H9 (cell line): ENCODE measurements at regions not wholly inside any gene's neighbourhood (a gene's known extent, or its start where the extent isn't known, plus 50 kb on each side); places are given as distances from the start of the nearest gene placed in this dataset.

Experiments
- DNase-seq: peaks from one replicate; pipeline ENCODE4 v3.0.0-alpha.2; 2017
- H2AFZ ChIP-seq: one replicate; pipeline ENCODE4 v1.6.1; 2013; ENCODE audit warnings: mild to moderate bottlenecking, low read length, control low read depth, moderate library complexity
- H2AK5ac ChIP-seq: 2 replicates; pipeline ENCODE4 v1.6.1; 2013; ENCODE audit warnings: low read length, control low read depth, mixed read lengths; ENCODE audit not compliant: insufficient read length
- H2BK120ac ChIP-seq: one replicate; pipeline ENCODE4 v1.6.1; 2013; ENCODE audit warnings: low read depth, mild to moderate bottlenecking, low read length, control low read depth, inconsistent platforms; ENCODE audit not compliant: poor library complexity, severe bottlenecking
- H2BK12ac ChIP-seq: 2 replicates; pipeline ENCODE4 v1.6.1; 2013; ENCODE audit warnings: low read length, control low read depth, mixed read lengths, low read depth; ENCODE audit not compliant: insufficient read length
- H2BK15ac ChIP-seq: 2 replicates; pipeline ENCODE4 v1.6.1; 2013; ENCODE audit warnings: low read depth, low read length, control low read depth
- H2BK20ac ChIP-seq: one replicate; pipeline ENCODE4 v1.6.1; 2013; ENCODE audit warnings: low read depth, mild to moderate bottlenecking, low read length, control low read depth, inconsistent platforms; ENCODE audit not compliant: poor library complexity, severe bottlenecking
- H2BK5ac ChIP-seq: 2 replicates; pipeline ENCODE4 v1.6.1; 2013; ENCODE audit warnings: low read length, control low read depth, mixed read lengths; ENCODE audit not compliant: insufficient read length
- H3K14ac ChIP-seq: 2 replicates; pipeline ENCODE4 v1.6.1; 2013; ENCODE audit warnings: low read length, control low read depth; ENCODE audit not compliant: insufficient read depth
- H3K18ac ChIP-seq: 2 replicates; pipeline ENCODE4 v1.6.1; 2013; ENCODE audit warnings: low read depth, mild to moderate bottlenecking, mixed read lengths, low read length, control low read depth; ENCODE audit not compliant: insufficient read length
- H3K23ac ChIP-seq: 2 replicates; pipeline ENCODE4 v1.6.1; 2013; ENCODE audit warnings: low read length, control low read depth, mixed read lengths, low read depth; ENCODE audit not compliant: insufficient read length
- H3K23me2 ChIP-seq: 2 replicates; pipeline ENCODE4 v1.6.1; 2013; ENCODE audit warnings: low read depth, mild to moderate bottlenecking, mixed read lengths, low read length, control low read depth; ENCODE audit not compliant: insufficient read length, poor library complexity, severe bottlenecking
- H3K27ac ChIP-seq: 2 replicates; pipeline ENCODE4 v1.5.1; 2013; ENCODE audit warnings: low read length, control low read depth, mixed read lengths, low read depth; ENCODE audit not compliant: insufficient read length
- H3K27me3 ChIP-seq: 2 replicates; pipeline ENCODE4 v1.6.1; 2013; ENCODE audit warnings: low read length, control low read depth, inconsistent platforms; ENCODE audit not compliant: insufficient read depth
- H3K4ac ChIP-seq: 2 replicates; pipeline ENCODE4 v1.6.1; 2013; ENCODE audit warnings: low read depth, mild to moderate bottlenecking, control low read depth, inconsistent platforms, low read length, moderate library complexity
- H3K4me1 ChIP-seq: 2 replicates; pipeline ENCODE4 v1.6.1; 2013; ENCODE audit warnings: low read length, control low read depth, inconsistent platforms; ENCODE audit not compliant: insufficient read depth
- H3K4me2 ChIP-seq: 2 replicates; pipeline ENCODE4 v1.6.1; 2013; ENCODE audit warnings: low read length, control low read depth, mixed read lengths; ENCODE audit not compliant: insufficient read length, insufficient read depth
- H3K56ac ChIP-seq: 2 replicates; pipeline ENCODE4 v1.6.1; 2013; ENCODE audit warnings: low read depth, mild to moderate bottlenecking, mixed read lengths, low read length, control low read depth; ENCODE audit not compliant: insufficient read length
- H3K79me1 ChIP-seq: 2 replicates; pipeline ENCODE4 v1.6.1; 2013; ENCODE audit warnings: low read depth, mild to moderate bottlenecking, moderate library complexity, low read length, control low read depth, inconsistent platforms; ENCODE audit not compliant: insufficient read depth, poor library complexity, severe bottlenecking
- H3K79me2 ChIP-seq: 2 replicates; pipeline ENCODE4 v1.6.1; 2013; ENCODE audit warnings: low read length, control low read depth, inconsistent platforms; ENCODE audit not compliant: insufficient read depth
- H3K9ac ChIP-seq: 2 replicates; pipeline ENCODE4 v1.6.1; 2013; ENCODE audit warnings: low read length, control low read depth, mixed read lengths; ENCODE audit not compliant: insufficient read length; ENCODE audit errors: extremely low read depth
- H3K9me3 ChIP-seq: one replicate; pipeline ENCODE4 v1.6.1; 2013; ENCODE audit warnings: low read depth, low read length, inconsistent platforms; ENCODE audit not compliant: control insufficient read depth
- H3T11ph ChIP-seq: one replicate; pipeline ENCODE4 v1.6.1; 2013; ENCODE audit warnings: mild to moderate bottlenecking, low read length, control low read depth, inconsistent platforms
- H4K20me1 ChIP-seq: one replicate; pipeline ENCODE4 v1.6.1; 2013; ENCODE audit not compliant: control insufficient read depth, insufficient read length, insufficient read depth
- H4K5ac ChIP-seq: 2 replicates; pipeline ENCODE4 v1.6.1; 2013; ENCODE audit warnings: low read depth, mild to moderate bottlenecking, mixed read lengths, low read length, control low read depth; ENCODE audit not compliant: insufficient read length
- H4K8ac ChIP-seq: replicated peaks from 2 replicates; pipeline ENCODE4 v1.6.1; 2013; ENCODE audit warnings: low read length, control low read depth, mixed read lengths, low read depth; ENCODE audit not compliant: insufficient read length
- H4K91ac ChIP-seq: 2 replicates; pipeline ENCODE4 v1.6.1; 2013; ENCODE audit warnings: low read depth, mild to moderate bottlenecking, moderate library complexity, mixed read lengths, low read length, control low read depth; ENCODE audit not compliant: insufficient read length
- H3K27ac Mint-ChIP-seq, 3 experiments: 2 replicates in 2 of 3; 3 replicates in 1 of 3; pipeline ENCODE4 v1.8.0; 2020 to 2021; ENCODE audit warnings: mixed read lengths in 3 of 3, mild to moderate bottlenecking in 1 of 3, moderate library complexity in 1 of 3
- H3K27me3 Mint-ChIP-seq: 2 replicates; pipeline ENCODE4 v1.8.0; 2021; ENCODE audit warnings: low read depth, mild to moderate bottlenecking, moderate library complexity, mixed read lengths
- H3K36me3 Mint-ChIP-seq, 3 experiments: 2 replicates in 2 of 3; 3 replicates in 1 of 3; pipeline ENCODE4 v1.8.0; 2020 to 2021; ENCODE audit warnings: low read depth in 3 of 3, mixed read lengths in 3 of 3; ENCODE audit not compliant: insufficient read depth in 1 of 3
- H3K4me1 Mint-ChIP-seq, 2 experiments: 2 replicates each; pipeline ENCODE4 v1.8.0; 2020; ENCODE audit warnings: mixed read lengths in 2 of 2
- H3K4me3 Mint-ChIP-seq, 2 experiments: 2 replicates in 1 of 2; 3 replicates in 1 of 2; pipeline ENCODE4 v1.8.0; 2020 to 2021; ENCODE audit warnings: mild to moderate bottlenecking in 2 of 2, mixed read lengths in 2 of 2, moderate library complexity in 1 of 2
- H3K9me3 Mint-ChIP-seq, 2 experiments: 2 replicates in 1 of 2; 3 replicates in 1 of 2; pipeline ENCODE4 v1.8.0; 2020; ENCODE audit warnings: mild to moderate bottlenecking in 2 of 2, mixed read lengths in 2 of 2, moderate library complexity in 1 of 2
- CTCF ChIP-seq: fragments of 200-600 bp; sonication (generic); conservative IDR thresholded peaks from 3 replicates; pipeline ENCODE4 v1.8.0; 2021; ENCODE audit warnings: antibody characterized with exemption, mild to moderate bottlenecking
- WGBS: extraction: QIAGEN DNeasy Blood & Tissue Kit; methylation state at CpG from one replicate; pipeline ENCODE4 v1.1.7; 2013; ENCODE audit warnings: missing lambda C conversion rate, low lambda C conversion rate, mixed read lengths; ENCODE audit not compliant: insufficient read length; ENCODE audit errors: extremely low coverage; 5-methylcytosine and 5-hydroxymethylcytosine counted together

DNA sequence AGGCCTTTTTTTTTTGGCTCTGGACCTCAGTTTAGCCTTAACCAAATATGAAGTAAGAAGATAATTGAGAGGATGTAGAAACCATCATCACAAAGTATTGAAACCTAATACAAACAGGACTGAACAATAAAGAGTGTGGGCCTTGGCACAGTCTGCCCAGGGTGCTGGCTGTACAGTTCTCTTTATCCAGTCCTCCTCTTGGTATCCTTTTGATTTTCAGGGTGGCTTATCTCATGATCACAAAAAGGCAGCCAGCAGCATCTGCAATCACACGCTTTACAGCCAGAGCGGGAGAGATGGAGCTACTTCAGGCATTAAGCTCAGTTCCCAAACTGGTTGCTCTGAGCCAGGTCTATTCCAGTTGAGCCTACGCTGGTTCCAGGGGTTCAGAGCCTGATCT lies 239.7 kb downstream of the RPLP1 start:
- H3K23me2 ChIP-seq = no peaks in the 10 kb centered on the region
- H2AFZ ChIP-seq = no peak overlapping the region
- Mint-ChIP-seq H3K4me3 (no peak overlapping the region), H3K27me3 (peaks cover 5% of the 10 kb centered on the region), H3K4me1 (peaks cover 0 to 5% of the 10 kb centered on the region in 2 experiments; a peak in 2 of 4 replicates), H3K27ac (no peak overlapping the region), H3K36me3 (peaks cover 0 to 12% (median 5%) of the 10 kb centered on the region in 3 experiments; a peak in 4 of 7 replicates), H3K9me3 (peaks cover 10 to 17% of the 10 kb centered on the region in 2 experiments)
- H3K27me3 ChIP-seq = no peaks in the 10 kb centered on the region
- no peak for TF ChIP-seq CTCF
- no peak overlapping the region for H3K14ac ChIP-seq
- no peak for DNase-seq
- no peak overlapping the region for H3K23ac ChIP-seq
- H4K8ac ChIP-seq = no peak overlapping the region
- H3K79me1 ChIP-seq = no peaks in the 10 kb centered on the region
- no peak overlapping the region for H3K18ac ChIP-seq
- no peak overlapping the region for H3K27ac ChIP-seq
- no peak overlapping the region for H4K5ac ChIP-seq
- no peaks in the 10 kb centered on the region for H4K20me1 ChIP-seq
- H2BK5ac ChIP-seq = no peak overlapping the region
- no peak overlapping the region for H3K4ac ChIP-seq
- H3K56ac ChIP-seq = no peak overlapping the region
- H3K4me1 ChIP-seq = no peaks in the 10 kb centered on the region
- no peak overlapping the region for H2BK15ac ChIP-seq
- no CpG with 5 or more reads among the region's 3 CpGs for WGBS
- H2AK5ac ChIP-seq = no peak overlapping the region
- peaks cover 6% of the 10 kb centered on the region for H3K9me3 ChIP-seq
- H2BK20ac ChIP-seq = no peak overlapping the region
- no peak overlapping the region for H3K9ac ChIP-seq
- no peak overlapping the region for H2BK12ac ChIP-seq
- H4K91ac ChIP-seq = no peak overlapping the region
- no peak overlapping the region for H2BK120ac ChIP-seq
- no peaks in the 10 kb centered on the region for H3K79me2 ChIP-seq
- no peak overlapping the region for H3T11ph ChIP-seq
- no peak overlapping the region for H3K4me2 ChIP-seq
